ENCODE measurements at regions not wholly inside any gene's neighbourhood (a gene's known extent, or its start where the extent isn't known, plus 50 kb on each side); places are given as distances from the start of the nearest gene placed in this dataset.

GRCh38 chr2:18980786-18981430 lies 377.5 kb downstream of the OSR1 start:
- DNase-seq = no peak
- TF ChIP-seq EZH2 (IDR thresholded peaks at IDR 0.05; ENCODE audit: insufficient read depth, poor library complexity, severe bottlenecking) = no peak
- TF ChIP-seq EZH2phosphoT487 (IDR thresholded peaks at IDR 0.05; ENCODE audit: insufficient read depth, low read depth) = no peak
- no peak overlapping the region for H3K4me3 ChIP-seq
- no peak overlapping the region for H3K9ac ChIP-seq
- H3K9me2 ChIP-seq (ENCODE audit: insufficient read depth) = no peaks in the 10 kb centered on the region
- no peaks in the 10 kb centered on the region for H3K79me2 ChIP-seq (ENCODE audit: insufficient read depth)
- in situ Hi-C loops (cut with MboI) = no loop called here
- peaks cover 24% of the 10 kb centered on the region for H3K4me1 ChIP-seq (ENCODE audit: insufficient read depth)
- peaks cover 23% of the 10 kb centered on the region for H3F3A ChIP-seq (ENCODE audit: insufficient read depth)
- no peaks in the 10 kb centered on the region for H3K36me3 ChIP-seq (ENCODE audit: low read depth)
- no peaks in the 10 kb centered on the region for H3K27me3 ChIP-seq (replicated peaks; ENCODE audit: insufficient read depth)
- H3K27ac ChIP-seq = no peak overlapping the region
- H3K4me2 ChIP-seq (ENCODE audit: unreplicated experiment) = no peak overlapping the region
- WGBS, 2 experiments (ENCODE audit: low coverage in 1 of 2, low lambda C conversion rate in 2 of 2, missing lambda C conversion rate in 2 of 2) = 85 to 88% methylated on average over 6 of the region's 6 CpGs
- no peaks in the 10 kb centered on the region for H4K20me1 ChIP-seq (ENCODE audit: insufficient read depth)
- no peaks in the 10 kb centered on the region for H3K9me3 ChIP-seq (ENCODE audit: low read depth)
- H2AFZ ChIP-seq = no peak overlapping the region

GRCh38 chr2:18980104-18980785 lies 378.2 kb downstream of the OSR1 start:
- Histone ChIP-seq H3K4me1 (ENCODE audit: insufficient read depth) (peaks cover 31% of the 10 kb centered on the region), H3K79me2 (ENCODE audit: insufficient read depth) (no peaks in the 10 kb centered on the region), H3K27ac (no peak overlapping the region), H3F3A (ENCODE audit: insufficient read depth) (peaks cover 30% of the 10 kb centered on the region), H3K27me3 (replicated peaks; ENCODE audit: insufficient read depth) (no peaks in the 10 kb centered on the region), H4K20me1 (ENCODE audit: insufficient read depth) (no peaks in the 10 kb centered on the region), H3K4me3 (no peak overlapping the region), H3K9ac (no peak overlapping the region), H3K4me2 (ENCODE audit: unreplicated experiment) (no peak overlapping the region), H2AFZ (no peak overlapping the region), H3K9me3 (ENCODE audit: low read depth) (no peaks in the 10 kb centered on the region), H3K36me3 (ENCODE audit: low read depth) (no peaks in the 10 kb centered on the region), H3K9me2 (ENCODE audit: insufficient read depth) (no peaks in the 10 kb centered on the region)
- TF ChIP-seq EZH2 (IDR thresholded peaks at IDR 0.05; ENCODE audit: insufficient read depth, poor library complexity, severe bottlenecking) (no peak), EZH2phosphoT487 (IDR thresholded peaks at IDR 0.05; ENCODE audit: insufficient read depth, low read depth) (no peak)
- DNase-seq = no peak
- 83 to 89% methylated on average over 5 of the region's 5 CpGs for WGBS, 2 experiments (ENCODE audit: low coverage in 1 of 2, low lambda C conversion rate in 2 of 2, missing lambda C conversion rate in 2 of 2)
- in situ Hi-C loops (cut with MboI) = no loop called here

GRCh38 chr2:18977409-18977808 lies 381.0 kb downstream of the OSR1 start:
- WGBS, 2 experiments (ENCODE audit: low coverage in 1 of 2, low lambda C conversion rate in 2 of 2, missing lambda C conversion rate in 2 of 2) = 84 to 90% methylated on average over 3 of the region's 3 CpGs
- H3K4me2 ChIP-seq (ENCODE audit: unreplicated experiment) = no peak overlapping the region
- H3F3A ChIP-seq (ENCODE audit: insufficient read depth) = peaks cover 32% of the 10 kb centered on the region
- peak overlapping the region; percentile 72; the same call in 1 of the 2 replicates for H2AFZ ChIP-seq
- no peaks in the 10 kb centered on the region for H3K36me3 ChIP-seq (ENCODE audit: low read depth)
- no peaks in the 10 kb centered on the region for H3K9me3 ChIP-seq (ENCODE audit: low read depth)
- H3K9ac ChIP-seq = no peak overlapping the region
- DNase-seq = no peak
- H3K9me2 ChIP-seq (ENCODE audit: insufficient read depth) = no peaks in the 10 kb centered on the region
- TF ChIP-seq EZH2phosphoT487 (IDR thresholded peaks at IDR 0.05; ENCODE audit: insufficient read depth, low read depth) (no peak), EZH2 (IDR thresholded peaks at IDR 0.05; ENCODE audit: insufficient read depth, poor library complexity, severe bottlenecking) (no peak)
- H3K4me3 ChIP-seq = no peak overlapping the region
- H3K4me1 ChIP-seq (ENCODE audit: insufficient read depth) = peaks cover 31% of the 10 kb centered on the region
- peak overlapping the region; percentile 79 for H3K27ac ChIP-seq
- in situ Hi-C loops (cut with MboI) = no loop called here
- H3K27me3 ChIP-seq (replicated peaks; ENCODE audit: insufficient read depth) = no peaks in the 10 kb centered on the region
- no peaks in the 10 kb centered on the region for H3K79me2 ChIP-seq (ENCODE audit: insufficient read depth)
- no peaks in the 10 kb centered on the region for H4K20me1 ChIP-seq (ENCODE audit: insufficient read depth)

GRCh38 chr2:18976168-18976961 lies 382.1 kb downstream of the OSR1 start:
- Histone ChIP-seq H3K4me2 (ENCODE audit: unreplicated experiment) (peak overlapping the region; percentile 90), H3K9me3 (ENCODE audit: low read depth) (no peaks in the 10 kb centered on the region), H3K9me2 (ENCODE audit: insufficient read depth) (no peaks in the 10 kb centered on the region), H4K20me1 (ENCODE audit: insufficient read depth) (no peaks in the 10 kb centered on the region), H3K4me1 (ENCODE audit: insufficient read depth) (peaks cover 35% of the 10 kb centered on the region), H3K79me2 (ENCODE audit: insufficient read depth) (no peaks in the 10 kb centered on the region), H3K9ac (peak overlapping the region; percentile 58), H2AFZ (peak overlapping the region; percentile 72), H3K27me3 (replicated peaks; ENCODE audit: insufficient read depth) (no peaks in the 10 kb centered on the region), H3F3A (ENCODE audit: insufficient read depth) (peaks cover 32% of the 10 kb centered on the region), H3K4me3 (peak overlapping the region; percentile 70), H3K36me3 (ENCODE audit: low read depth) (no peaks in the 10 kb centered on the region), H3K27ac (peak overlapping the region; percentile 79)
- TF ChIP-seq EZH2 (IDR thresholded peaks at IDR 0.05; ENCODE audit: insufficient read depth, poor library complexity, severe bottlenecking) = no peak
- TF ChIP-seq EZH2phosphoT487 (IDR thresholded peaks at IDR 0.05; ENCODE audit: insufficient read depth, low read depth) = 0 out of 2 replicates have a peak, but pooled peaks have one; percentile 55
- peak; percentile 90 for DNase-seq
- WGBS, 2 experiments (ENCODE audit: low coverage in 1 of 2, low lambda C conversion rate in 2 of 2, missing lambda C conversion rate in 2 of 2) = 1 to 4% methylated on average over 14 of the region's 14 CpGs
- in situ Hi-C loops (cut with MboI) = no loop called here
